ENCODE measurements at regions not wholly inside any gene's neighbourhood (a gene's known extent, or its start where the extent isn't known, plus 50 kb on each side); places are given as distances from the start of the nearest gene placed in this dataset.

DNA sequence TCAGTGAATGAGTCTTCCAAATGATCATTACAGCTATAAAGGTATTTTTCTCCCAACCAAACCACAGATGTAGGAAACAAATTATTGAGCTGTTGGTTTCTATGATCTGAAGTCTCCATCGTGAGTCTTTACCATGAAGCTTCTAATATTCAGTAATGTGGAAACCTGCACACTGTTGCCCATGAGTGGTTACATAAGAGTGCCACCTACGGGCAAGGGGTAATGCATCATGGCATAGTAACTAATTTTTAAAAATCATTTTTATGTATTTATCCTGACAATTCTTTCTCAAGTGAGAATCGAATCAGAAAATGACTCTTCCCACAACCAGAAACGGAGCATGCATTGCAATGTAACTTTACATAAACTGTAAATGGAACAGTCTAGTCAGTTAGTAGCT is 282.5 kb upstream of the SMARCA2 start:
- no peaks in the 10 kb centered on the region for H3K9me3 ChIP-seq (ENCODE audit: control insufficient read depth, low read length)
- 83% methylated on average over 1 of the region's 4 CpGs; no CpG with 5 or more reads in 1 of the 2 experiments for WGBS, 2 experiments (ENCODE audit: insufficient coverage in 2 of 2)
- no peaks in the 10 kb centered on the region for H3K36me3 ChIP-seq (ENCODE audit: control insufficient read depth, insufficient read depth, low read length)
- no peaks in the 10 kb centered on the region for H3K4me1 ChIP-seq (ENCODE audit: control insufficient read depth, insufficient read depth, low read length, poor library complexity, severe bottlenecking)
- no peak overlapping the region for H3K4me3 ChIP-seq (ENCODE audit: extremely low read depth, insufficient read depth, low read length, poor library complexity, severe bottlenecking)
- no peak overlapping the region for H3K27ac ChIP-seq (ENCODE audit: low read depth, low read length, severe bottlenecking)

DNA sequence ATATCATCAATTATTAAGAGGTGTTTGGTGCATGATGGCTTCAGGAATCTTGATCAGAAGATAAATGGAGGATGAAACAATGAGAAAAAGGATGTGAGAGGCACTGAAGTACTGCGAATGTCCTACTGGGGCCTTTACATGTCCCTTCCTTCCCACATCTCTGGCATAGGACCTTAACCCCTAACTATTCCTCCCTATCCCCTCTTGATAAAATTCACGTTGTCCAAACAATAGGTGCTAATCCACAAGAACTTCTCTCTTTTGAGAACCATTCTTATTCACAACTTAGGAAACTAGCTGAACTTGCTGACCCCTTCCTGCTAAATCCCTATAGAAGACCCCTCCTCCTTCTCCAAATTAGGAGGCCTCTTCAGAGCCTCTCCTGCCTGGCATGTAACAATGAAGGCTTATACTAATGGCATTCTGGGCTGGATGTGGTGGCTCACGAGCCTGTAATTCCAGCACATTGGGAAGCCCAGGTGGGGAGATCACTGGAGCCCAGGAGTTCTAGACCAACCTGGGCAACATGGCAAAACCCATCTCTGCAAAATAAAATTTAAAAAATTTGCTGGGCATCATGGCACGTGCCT is 276.5 kb upstream of the SMARCA2 start:
- no peak overlapping the region for H3K4me3 ChIP-seq (ENCODE audit: extremely low read depth, insufficient read depth, low read length, poor library complexity, severe bottlenecking)
- H3K9me3 ChIP-seq (ENCODE audit: control insufficient read depth, low read length) = no peaks in the 10 kb centered on the region
- 31 to 57% methylated on average over 3 of the region's 4 CpGs for WGBS, 2 experiments (ENCODE audit: insufficient coverage in 2 of 2)
- no peaks in the 10 kb centered on the region for H3K36me3 ChIP-seq (ENCODE audit: control insufficient read depth, insufficient read depth, low read length)
- H3K27ac ChIP-seq (ENCODE audit: low read depth, low read length, severe bottlenecking) = no peak overlapping the region
- no peaks in the 10 kb centered on the region for H3K4me1 ChIP-seq (ENCODE audit: control insufficient read depth, insufficient read depth, low read length, poor library complexity, severe bottlenecking)

DNA sequence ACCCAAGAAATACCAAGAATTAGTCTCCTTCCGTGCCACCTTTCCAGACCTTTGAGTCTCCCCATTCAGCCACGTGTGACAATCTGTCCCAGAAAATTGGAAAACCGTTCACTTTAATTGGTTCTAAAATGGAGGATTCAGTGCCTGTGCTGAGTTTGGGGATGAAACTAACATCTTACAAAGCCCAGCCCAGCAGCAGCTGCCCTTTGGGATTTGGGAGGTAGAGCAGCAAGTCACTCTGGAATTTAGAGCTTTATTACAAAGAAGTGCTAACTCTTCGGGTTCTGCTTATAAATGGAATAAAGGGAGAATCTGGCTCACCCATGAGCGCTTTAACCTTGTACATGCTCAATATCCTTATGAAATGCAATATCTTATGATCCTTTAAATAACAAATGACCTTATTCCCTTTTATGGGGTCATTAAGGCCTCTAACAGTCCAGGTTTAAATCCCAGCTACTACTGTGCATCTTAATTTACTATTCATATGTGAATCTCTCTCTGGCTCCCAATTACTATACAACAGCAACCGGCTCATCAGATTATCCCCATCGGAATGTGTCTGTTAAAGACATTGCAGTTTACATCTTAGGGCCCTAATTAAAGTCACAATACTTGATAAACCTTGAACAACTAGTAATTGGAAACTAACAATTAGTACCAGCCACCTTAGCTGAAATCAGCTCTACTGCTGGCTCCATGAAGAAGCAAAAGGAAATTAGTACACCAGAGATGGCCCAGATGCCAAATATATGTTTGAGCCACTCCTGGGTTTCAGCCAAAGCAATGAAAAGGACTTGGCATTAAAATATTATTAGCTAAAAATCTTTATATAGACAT is 271.8 kb upstream of the SMARCA2 start:
- Histone ChIP-seq H3K4me3 (ENCODE audit: extremely low read depth, insufficient read depth, low read length, poor library complexity, severe bottlenecking) (no peak overlapping the region), H3K9me3 (ENCODE audit: control insufficient read depth, low read length) (no peaks in the 10 kb centered on the region), H3K36me3 (ENCODE audit: control insufficient read depth, insufficient read depth, low read length) (no peaks in the 10 kb centered on the region), H3K27ac (ENCODE audit: low read depth, low read length, severe bottlenecking) (no peak overlapping the region), H3K4me1 (ENCODE audit: control insufficient read depth, insufficient read depth, low read length, poor library complexity, severe bottlenecking) (no peaks in the 10 kb centered on the region)
- 76 to 95% methylated on average over 4 to 5 of the region's 7 CpGs for WGBS, 2 experiments (ENCODE audit: insufficient coverage in 2 of 2)

- H3K4me1 ChIP-seq (ENCODE audit: control insufficient read depth, insufficient read depth, low read length, poor library complexity, severe bottlenecking) = no peaks in the 10 kb centered on the region
- WGBS, 2 experiments (ENCODE audit: insufficient coverage in 2 of 2) = no CpG with 5 or more reads among the region's 2 CpGs
- H3K27ac ChIP-seq (ENCODE audit: low read depth, low read length, severe bottlenecking) = no peak overlapping the region
- H3K4me3 ChIP-seq (ENCODE audit: extremely low read depth, insufficient read depth, low read length, poor library complexity, severe bottlenecking) = no peak overlapping the region
- no peaks in the 10 kb centered on the region for H3K9me3 ChIP-seq (ENCODE audit: control insufficient read depth, low read length)
- H3K36me3 ChIP-seq (ENCODE audit: control insufficient read depth, insufficient read depth, low read length) = no peaks in the 10 kb centered on the region
These were observed 269.2 kb upstream of the SMARCA2 start for GRCh38 chr9:1745980-1746379.

- Histone ChIP-seq H3K4me1 (ENCODE audit: control insufficient read depth, insufficient read depth, low read length, poor library complexity, severe bottlenecking) (no peaks in the 10 kb centered on the region), H3K4me3 (ENCODE audit: extremely low read depth, insufficient read depth, low read length, poor library complexity, severe bottlenecking) (no peak overlapping the region), H3K27ac (ENCODE audit: low read depth, low read length, severe bottlenecking) (no peak overlapping the region), H3K9me3 (ENCODE audit: control insufficient read depth, low read length) (no peaks in the 10 kb centered on the region), H3K36me3 (ENCODE audit: control insufficient read depth, insufficient read depth, low read length) (no peaks in the 10 kb centered on the region)
- no CpG with 5 or more reads among the region's 2 CpGs for WGBS, 2 experiments (ENCODE audit: insufficient coverage in 2 of 2)
These were observed 267.7 kb upstream of the SMARCA2 start for GRCh38 chr9:1747417-1747967.

DNA sequence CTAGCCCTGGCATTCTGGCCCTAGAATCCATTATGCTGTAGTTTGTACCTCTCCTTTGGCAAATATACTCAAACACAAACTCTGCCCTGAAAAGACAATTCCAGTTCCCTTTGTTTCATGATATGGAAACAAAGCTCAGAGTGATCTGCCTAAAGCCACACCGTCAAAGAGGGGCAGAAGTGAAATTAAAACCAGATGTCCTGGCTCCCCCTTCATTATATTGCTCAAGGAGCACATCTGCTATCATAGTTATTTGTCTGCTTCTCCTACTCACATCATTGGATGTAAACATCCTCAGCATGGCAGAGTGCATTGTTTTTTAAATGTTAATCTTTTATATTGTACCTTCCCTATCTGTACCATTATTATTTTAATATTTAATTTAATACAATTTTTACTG is 266.7 kb upstream of the SMARCA2 start:
- H3K36me3 ChIP-seq (ENCODE audit: control insufficient read depth, insufficient read depth, low read length) = no peaks in the 10 kb centered on the region
- 90% methylated on average over 1 of the region's 1 CpG; no CpG with 5 or more reads in 1 of the 2 experiments for WGBS, 2 experiments (ENCODE audit: insufficient coverage in 2 of 2)
- H3K27ac ChIP-seq (ENCODE audit: low read depth, low read length, severe bottlenecking) = no peak overlapping the region

GRCh38 chr9:1757186-1757585 is 258.0 kb upstream of the SMARCA2 start:
- Histone ChIP-seq H3K9me3 (ENCODE audit: control insufficient read depth, low read length) (no peaks in the 10 kb centered on the region), H3K4me3 (ENCODE audit: extremely low read depth, insufficient read depth, low read length, poor library complexity, severe bottlenecking) (no peak overlapping the region), H3K27ac (ENCODE audit: low read depth, low read length, severe bottlenecking) (no peak overlapping the region), H3K4me1 (ENCODE audit: control insufficient read depth, insufficient read depth, low read length, poor library complexity, severe bottlenecking) (no peaks in the 10 kb centered on the region), H3K36me3 (ENCODE audit: control insufficient read depth, insufficient read depth, low read length) (no peaks in the 10 kb centered on the region)
- 82 to 95% methylated on average over 3 to 5 of the region's 5 CpGs for WGBS, 2 experiments (ENCODE audit: insufficient coverage in 2 of 2)

More for the DNA sequence above, 266.7 kb upstream of the SMARCA2 start:
- Histone ChIP-seq H3K4me3 (ENCODE audit: extremely low read depth, insufficient read depth, low read length, poor library complexity, severe bottlenecking) (no peak overlapping the region), H3K4me1 (ENCODE audit: control insufficient read depth, insufficient read depth, low read length, poor library complexity, severe bottlenecking) (no peaks in the 10 kb centered on the region), H3K9me3 (ENCODE audit: control insufficient read depth, low read length) (no peaks in the 10 kb centered on the region)

DNA sequence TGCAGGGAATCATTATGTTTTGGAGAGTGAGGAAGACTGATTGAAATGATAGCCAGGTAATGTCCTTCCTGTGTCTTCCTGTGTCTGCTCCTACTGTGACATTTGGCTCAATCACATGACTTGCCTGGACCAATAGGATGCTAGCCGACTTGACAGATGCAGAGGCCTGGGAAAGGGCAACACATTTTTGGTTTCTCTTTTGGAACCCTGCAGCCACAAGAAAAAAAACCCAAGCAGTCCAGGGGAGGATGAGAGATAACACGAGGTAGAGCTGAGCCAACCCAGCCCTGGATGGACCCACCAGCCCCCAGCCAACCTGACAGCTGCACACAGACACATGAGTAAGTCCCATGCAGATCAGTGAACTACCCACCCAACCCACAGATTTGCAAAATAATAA is 256.1 kb upstream of the SMARCA2 start:
- WGBS, 2 experiments (ENCODE audit: insufficient coverage in 2 of 2) = 100% methylated on average over 1 of the region's 2 CpGs; no CpG with 5 or more reads in 1 of the 2 experiments
- no peak overlapping the region for H3K27ac ChIP-seq (ENCODE audit: low read depth, low read length, severe bottlenecking)
- no peaks in the 10 kb centered on the region for H3K9me3 ChIP-seq (ENCODE audit: control insufficient read depth, low read length)
- no peak overlapping the region for H3K4me3 ChIP-seq (ENCODE audit: extremely low read depth, insufficient read depth, low read length, poor library complexity, severe bottlenecking)
- H3K36me3 ChIP-seq (ENCODE audit: control insufficient read depth, insufficient read depth, low read length) = no peaks in the 10 kb centered on the region
- H3K4me1 ChIP-seq (ENCODE audit: control insufficient read depth, insufficient read depth, low read length, poor library complexity, severe bottlenecking) = no peaks in the 10 kb centered on the region

DNA sequence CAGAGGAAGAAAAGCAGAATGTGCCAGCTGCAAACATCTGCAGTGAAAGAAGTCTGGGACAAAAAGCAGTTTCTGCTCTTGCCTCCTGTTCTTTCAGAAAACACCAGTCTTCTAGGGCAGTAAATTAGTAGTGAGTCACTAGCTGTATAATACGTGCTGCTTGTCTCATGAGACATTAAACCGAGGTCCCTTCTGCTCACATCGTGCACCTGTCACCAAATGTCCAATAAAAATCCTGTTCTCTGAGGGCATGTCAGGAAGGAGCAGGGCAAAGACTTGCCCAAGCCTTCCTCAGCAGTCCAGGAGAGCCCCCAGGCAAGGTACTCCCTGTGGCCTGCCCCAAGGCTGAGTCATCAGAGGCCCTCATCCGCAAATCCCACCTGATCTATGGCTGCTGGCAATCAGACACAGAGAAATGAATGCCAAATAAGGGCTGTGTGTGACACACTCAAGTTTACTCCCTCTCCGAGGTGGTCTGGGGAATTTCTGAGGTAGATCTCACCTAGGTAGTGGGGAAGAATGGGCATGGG is 255.3 kb upstream of the SMARCA2 start:
- Histone ChIP-seq H3K36me3 (ENCODE audit: control insufficient read depth, insufficient read depth, low read length) (no peaks in the 10 kb centered on the region), H3K27ac (ENCODE audit: low read depth, low read length, severe bottlenecking) (no peak overlapping the region), H3K4me3 (ENCODE audit: extremely low read depth, insufficient read depth, low read length, poor library complexity, severe bottlenecking) (no peak overlapping the region), H3K9me3 (ENCODE audit: control insufficient read depth, low read length) (no peaks in the 10 kb centered on the region), H3K4me1 (ENCODE audit: control insufficient read depth, insufficient read depth, low read length, poor library complexity, severe bottlenecking) (no peaks in the 10 kb centered on the region)
- WGBS, 2 experiments (ENCODE audit: insufficient coverage in 2 of 2) = 79 to 86% methylated on average over 4 to 5 of the region's 5 CpGs

DNA sequence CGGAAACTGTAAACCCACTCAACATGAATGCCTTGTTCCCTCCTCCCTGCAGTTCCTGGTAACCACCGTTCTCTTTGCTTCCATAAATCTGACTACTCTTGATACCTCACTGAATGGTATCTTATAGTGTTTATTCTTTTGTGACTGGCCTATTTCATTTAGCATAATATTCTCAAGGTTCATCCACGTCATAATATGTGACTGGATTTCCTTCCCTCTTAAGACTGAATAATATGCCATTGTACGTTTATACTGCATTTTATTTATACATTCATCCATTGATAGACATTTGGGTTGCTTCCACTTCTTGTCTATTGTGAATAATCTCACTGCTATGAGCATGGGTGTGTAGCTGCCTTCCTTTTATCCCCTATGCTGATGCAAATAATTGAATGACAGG is 253.3 kb upstream of the SMARCA2 start:
- 86% methylated on average over 1 of the region's 4 CpGs for WGBS, 2 experiments (ENCODE audit: insufficient coverage in 2 of 2)
- Histone ChIP-seq H3K27ac (ENCODE audit: low read depth, low read length, severe bottlenecking) (no peak overlapping the region), H3K9me3 (ENCODE audit: control insufficient read depth, low read length) (no peaks in the 10 kb centered on the region), H3K36me3 (ENCODE audit: control insufficient read depth, insufficient read depth, low read length) (no peaks in the 10 kb centered on the region), H3K4me1 (ENCODE audit: control insufficient read depth, insufficient read depth, low read length, poor library complexity, severe bottlenecking) (no peaks in the 10 kb centered on the region), H3K4me3 (ENCODE audit: extremely low read depth, insufficient read depth, low read length, poor library complexity, severe bottlenecking) (no peak overlapping the region)

Measured in mesodermal cell (in vitro differentiated cells).